ENCODE measurements at regions not wholly inside any gene's neighbourhood (a gene's known extent, or its start where the extent isn't known, plus 50 kb on each side); places are given as distances from the start of the nearest gene placed in this dataset.

GRCh38 chr12:125217308-125217707 lies 152.1 kb downstream of the AACS start:
- DNase-seq = no peak
- TF ChIP-seq CTCF (IDR thresholded peaks at IDR 0.05; ENCODE audit: low read depth, low read length, missing control alignments) = no peak
- in situ Hi-C loops (cut with HindIII; ENCODE audit: low pct_ligation_motif_present, low sequenced_read_pairs) = no loop called here
- Histone ChIP-seq H3K27ac (no peak overlapping the region), H3K27me3 (replicated peaks) (no peaks in the 10 kb centered on the region), H3K36me3 (replicated peaks) (no peaks in the 10 kb centered on the region), H3K4me3 (ENCODE audit: low read depth, low read length) (no peak overlapping the region)

DNA sequence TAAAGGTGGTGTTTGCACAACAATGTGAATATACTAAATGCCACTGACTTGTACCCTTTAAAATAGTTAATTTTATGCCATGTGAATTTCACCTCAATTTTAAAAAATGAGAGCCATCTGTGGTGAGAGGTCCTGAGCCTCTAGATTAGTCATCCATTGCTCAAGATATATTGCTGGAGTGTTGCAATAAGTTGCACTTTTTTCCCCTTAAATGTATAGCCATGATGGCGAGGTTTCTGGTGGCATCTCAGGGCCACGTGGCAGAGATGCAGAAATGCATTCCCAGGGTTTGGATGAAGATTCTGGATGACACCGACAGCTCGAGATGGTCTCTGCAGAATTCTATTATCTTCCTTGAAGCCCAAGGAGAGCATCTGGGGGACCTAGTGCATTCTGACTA lies 153.7 kb downstream of the AACS start:
- in situ Hi-C loops (cut with HindIII; ENCODE audit: low pct_ligation_motif_present, low sequenced_read_pairs) = no loop called here
- H3K36me3 ChIP-seq (replicated peaks) = no peaks in the 10 kb centered on the region
- no peaks in the 10 kb centered on the region for H3K27me3 ChIP-seq (replicated peaks)
- no peak for DNase-seq
- no peak overlapping the region for H3K4me3 ChIP-seq (ENCODE audit: low read depth, low read length)
- no peak overlapping the region for H3K27ac ChIP-seq
- no peak for TF ChIP-seq CTCF (IDR thresholded peaks at IDR 0.05; ENCODE audit: low read depth, low read length, missing control alignments)

DNA sequence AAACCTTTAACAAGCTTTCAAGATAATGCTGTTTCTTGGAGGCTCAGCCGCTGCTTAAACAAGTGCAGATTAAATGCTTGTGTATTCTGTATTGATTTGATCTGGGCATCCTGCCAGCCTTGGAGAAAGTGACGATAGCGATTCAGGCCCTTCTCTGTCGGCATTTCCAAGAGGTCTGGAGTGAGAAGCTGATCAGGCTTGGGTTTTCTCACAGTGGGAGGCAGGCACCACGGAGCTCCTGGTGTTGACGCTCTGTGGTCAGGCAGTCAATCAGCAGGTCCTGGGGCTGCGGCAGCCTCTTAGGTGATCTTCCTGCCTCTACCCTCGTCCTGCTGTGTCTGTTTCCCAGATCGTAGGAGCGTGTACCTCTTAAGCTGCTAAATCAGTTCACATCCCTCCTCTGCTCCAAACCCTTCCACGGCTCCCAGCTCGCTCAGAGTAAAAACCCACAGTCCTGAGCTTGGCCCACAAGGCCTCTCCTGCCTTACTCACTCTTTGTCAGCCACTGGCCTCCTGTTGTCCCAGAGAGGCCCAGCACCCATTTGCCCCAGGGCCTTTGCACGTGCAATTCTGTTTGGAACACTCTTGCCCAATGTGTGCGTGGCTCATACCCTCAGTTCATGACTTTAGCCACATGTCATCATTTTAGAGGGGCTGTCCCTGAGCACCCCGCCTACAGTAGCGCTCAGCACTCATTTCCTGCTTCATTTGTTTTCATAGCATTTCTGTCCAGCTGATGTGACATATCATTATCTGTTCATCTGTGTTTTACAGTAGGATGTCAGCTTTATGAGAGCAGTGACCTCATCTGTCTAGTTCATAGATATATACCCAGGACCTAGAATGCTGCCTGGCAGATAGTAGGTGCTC lies 155.4 kb downstream of the AACS start:
- no peak overlapping the region for H3K4me3 ChIP-seq (ENCODE audit: low read depth, low read length)
- no peak for TF ChIP-seq CTCF (IDR thresholded peaks at IDR 0.05; ENCODE audit: low read depth, low read length, missing control alignments)
- H3K36me3 ChIP-seq (replicated peaks) = no peaks in the 10 kb centered on the region
- H3K27me3 ChIP-seq (replicated peaks) = no peaks in the 10 kb centered on the region
- no peak for DNase-seq
- H3K27ac ChIP-seq = no peak overlapping the region
- in situ Hi-C loops (cut with HindIII; ENCODE audit: low pct_ligation_motif_present, low sequenced_read_pairs) = no loop called here

DNA sequence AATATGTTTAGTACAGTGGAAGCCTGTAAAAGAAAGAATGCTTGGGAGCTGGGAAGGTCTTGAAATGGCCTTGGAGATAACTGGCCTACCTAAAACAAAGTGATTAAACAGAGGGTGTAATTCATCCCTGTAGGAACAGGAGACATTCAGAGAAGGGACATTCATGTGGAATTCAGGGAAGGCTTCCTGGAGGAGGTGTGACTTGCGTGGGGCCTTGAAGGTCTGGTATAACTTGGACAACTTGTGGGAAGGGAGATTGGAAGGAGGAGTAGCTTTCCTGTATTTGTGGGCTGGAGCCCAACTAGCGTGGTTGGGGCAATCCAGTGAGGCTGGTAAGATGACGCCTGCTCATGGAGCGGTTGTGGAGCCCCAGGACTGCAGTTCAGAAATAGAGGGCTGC lies 156.4 kb downstream of the AACS start:
- no peak for DNase-seq
- Histone ChIP-seq H3K4me3 (ENCODE audit: low read depth, low read length) (no peak overlapping the region), H3K36me3 (replicated peaks) (no peaks in the 10 kb centered on the region), H3K27ac (no peak overlapping the region), H3K27me3 (replicated peaks) (no peaks in the 10 kb centered on the region)
- no peak for TF ChIP-seq CTCF (IDR thresholded peaks at IDR 0.05; ENCODE audit: low read depth, low read length, missing control alignments)
- in situ Hi-C loops (cut with HindIII; ENCODE audit: low pct_ligation_motif_present, low sequenced_read_pairs) = no loop called here

DNA sequence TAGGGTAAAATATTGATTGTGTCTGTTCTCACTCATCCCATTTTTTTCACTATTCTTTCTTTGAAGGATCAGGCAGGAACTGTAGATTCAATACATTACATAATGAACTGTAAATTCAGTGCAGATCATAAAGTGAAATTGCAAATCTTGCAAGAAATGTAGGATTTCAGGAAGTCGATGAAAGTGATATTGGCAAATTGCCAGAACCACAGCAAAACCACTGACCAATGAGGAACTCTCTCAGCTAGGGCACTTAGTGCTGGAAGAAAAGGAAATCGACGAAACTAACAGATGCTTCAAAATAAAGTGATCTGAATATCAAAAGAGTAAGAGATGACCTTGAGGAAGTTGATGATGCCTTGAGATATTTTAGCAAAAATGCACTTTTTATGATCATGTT lies 157.6 kb downstream of the AACS start:
- Histone ChIP-seq H3K27ac (no peak overlapping the region), H3K4me3 (ENCODE audit: low read depth, low read length) (no peak overlapping the region), H3K36me3 (replicated peaks) (no peaks in the 10 kb centered on the region), H3K27me3 (replicated peaks) (no peaks in the 10 kb centered on the region)
- DNase-seq = no peak
- no peak for TF ChIP-seq CTCF (IDR thresholded peaks at IDR 0.05; ENCODE audit: low read depth, low read length, missing control alignments)
- in situ Hi-C loops (cut with HindIII; ENCODE audit: low pct_ligation_motif_present, low sequenced_read_pairs) = no loop called here

DNA sequence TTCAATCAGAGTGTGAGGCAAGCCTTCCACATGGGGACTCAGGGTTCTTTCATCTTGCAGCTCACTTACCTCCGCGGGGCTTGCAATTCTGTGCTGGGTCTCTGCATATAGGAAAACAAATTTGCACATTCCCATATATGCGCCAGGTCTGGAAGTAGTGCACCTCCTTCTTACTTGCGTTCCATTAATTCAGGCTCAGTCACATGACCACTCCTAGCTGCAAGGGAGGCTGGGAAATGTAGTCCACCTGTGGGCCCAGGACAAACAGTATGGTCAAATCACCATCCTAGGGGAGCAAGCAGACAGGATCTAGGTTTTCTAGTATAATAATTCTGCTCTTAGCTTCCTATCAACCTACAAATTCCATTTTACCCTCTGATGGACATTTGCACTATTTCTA lies 160.4 kb downstream of the AACS start:
- no peaks in the 10 kb centered on the region for H3K36me3 ChIP-seq (replicated peaks)
- H3K4me3 ChIP-seq (ENCODE audit: low read depth, low read length) = no peak overlapping the region
- in situ Hi-C loops (cut with HindIII; ENCODE audit: low pct_ligation_motif_present, low sequenced_read_pairs) = no loop called here
- H3K27ac ChIP-seq = no peak overlapping the region
- no peaks in the 10 kb centered on the region for H3K27me3 ChIP-seq (replicated peaks)
- no peak for DNase-seq
- no peak for TF ChIP-seq CTCF (IDR thresholded peaks at IDR 0.05; ENCODE audit: low read depth, low read length, missing control alignments)
